ENCODE measurements at regions not wholly inside any gene's neighbourhood (a gene's known extent, or its start where the extent isn't known, plus 50 kb on each side); places are given as distances from the start of the nearest gene placed in this dataset.

- POLR2A ChIA-PET (ENCODE audit: low non-redundant PET) = no interaction called here
These were observed 433.9 kb upstream of the MAP3K7 start for GRCh38 chr6:91020744-91021143.

GRCh38 chr6:91018586-91018985 lies 431.7 kb upstream of the MAP3K7 start:
- POLR2A ChIA-PET (ENCODE audit: low non-redundant PET) = no interaction called here
- CTCF ChIA-PET = no interaction called here
- no peak for DNase-seq (ENCODE audit: low spot score)
- TF ChIP-seq, protein P1, sequence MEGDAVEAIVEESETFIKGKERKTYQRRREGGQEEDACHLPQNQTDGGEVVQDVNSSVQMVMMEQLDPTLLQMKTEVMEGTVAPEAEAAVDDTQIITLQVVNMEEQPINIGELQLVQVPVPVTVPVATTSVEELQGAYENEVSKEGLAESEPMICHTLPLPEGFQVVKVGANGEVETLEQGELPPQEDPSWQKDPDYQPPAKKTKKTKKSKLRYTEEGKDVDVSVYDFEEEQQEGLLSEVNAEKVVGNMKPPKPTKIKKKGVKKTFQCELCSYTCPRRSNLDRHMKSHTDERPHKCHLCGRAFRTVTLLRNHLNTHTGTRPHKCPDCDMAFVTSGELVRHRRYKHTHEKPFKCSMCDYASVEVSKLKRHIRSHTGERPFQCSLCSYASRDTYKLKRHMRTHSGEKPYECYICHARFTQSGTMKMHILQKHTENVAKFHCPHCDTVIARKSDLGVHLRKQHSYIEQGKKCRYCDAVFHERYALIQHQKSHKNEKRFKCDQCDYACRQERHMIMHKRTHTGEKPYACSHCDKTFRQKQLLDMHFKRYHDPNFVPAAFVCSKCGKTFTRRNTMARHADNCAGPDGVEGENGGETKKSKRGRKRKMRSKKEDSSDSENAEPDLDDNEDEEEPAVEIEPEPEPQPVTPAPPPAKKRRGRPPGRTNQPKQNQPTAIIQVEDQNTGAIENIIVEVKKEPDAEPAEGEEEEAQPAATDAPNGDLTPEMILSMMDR (conservative IDR thresholded peaks at IDR 0.05; ENCODE audit: low read depth) = no peak
- no peak overlapping the region for H3K27ac ChIP-seq

More at GRCh38 chr6:91020744-91021143, 433.9 kb upstream of the MAP3K7 start:
- CTCF ChIA-PET = no interaction called here
- H3K27ac ChIP-seq = no peak overlapping the region
- no peak for DNase-seq (ENCODE audit: low spot score)
- TF ChIP-seq, protein P1 (conservative IDR thresholded peaks at IDR 0.05; ENCODE audit: low read depth) = no peak

- no peak overlapping the region for H3K27ac ChIP-seq
- ChIA-PET CTCF (no interaction called here), POLR2A (ENCODE audit: low non-redundant PET) (no interaction called here)
- TF ChIP-seq, protein P1 (conservative IDR thresholded peaks at IDR 0.05; ENCODE audit: low read depth) = no peak
- no peak for DNase-seq (ENCODE audit: low spot score)
These were observed 426.6 kb upstream of the MAP3K7 start for GRCh38 chr6:91013511-91013910.

GRCh38 chr6:90997076-90997475 lies 410.2 kb upstream of the MAP3K7 start:
- no peak for DNase-seq (ENCODE audit: low spot score)
- POLR2A ChIA-PET (ENCODE audit: low non-redundant PET) = no interaction called here
- CTCF ChIA-PET = no interaction called here
- TF ChIP-seq, protein P1 (conservative IDR thresholded peaks at IDR 0.05; ENCODE audit: low read depth) = no peak
- H3K27ac ChIP-seq = no peak overlapping the region

- DNase-seq (ENCODE audit: low spot score) = no peak
- ChIA-PET CTCF (no interaction called here), POLR2A (ENCODE audit: low non-redundant PET) (no interaction called here)
- no peak overlapping the region for H3K27ac ChIP-seq
- TF ChIP-seq, protein P1 (conservative IDR thresholded peaks at IDR 0.05; ENCODE audit: low read depth) = no peak
These were observed 406.9 kb upstream of the MAP3K7 start for GRCh38 chr6:90993770-90994169.

DNA sequence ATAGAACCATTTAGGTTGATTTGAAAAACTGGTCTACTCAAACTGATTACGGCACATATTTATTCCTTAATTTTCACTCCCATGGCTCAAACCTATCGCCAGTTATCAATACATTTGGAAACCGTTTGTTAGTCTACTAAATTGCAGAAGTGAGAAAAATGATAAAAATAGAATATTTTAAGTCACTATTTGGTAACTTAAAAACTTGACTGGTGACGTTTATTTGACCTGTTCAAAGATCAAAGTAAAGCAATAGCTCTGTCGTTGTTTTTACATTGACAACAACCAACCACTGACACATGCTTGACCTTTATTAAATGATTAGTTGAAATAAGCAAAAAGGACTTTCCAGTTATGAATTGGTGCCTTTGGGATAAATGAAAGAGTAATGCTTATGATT lies 402.9 kb upstream of the MAP3K7 start:
- POLR2A ChIA-PET (ENCODE audit: low non-redundant PET) = no interaction called here

More for the DNA sequence above, 402.9 kb upstream of the MAP3K7 start:
- no peak overlapping the region for H3K27ac ChIP-seq
- no peak for DNase-seq (ENCODE audit: low spot score)
- CTCF ChIA-PET = no interaction called here
- TF ChIP-seq, protein P1 (conservative IDR thresholded peaks at IDR 0.05; ENCODE audit: low read depth) = no peak
